ENCODE measurements at regions not wholly inside any gene's neighbourhood (a gene's known extent, or its start where the extent isn't known, plus 50 kb on each side); places are given as distances from the start of the nearest gene placed in this dataset.

DNA sequence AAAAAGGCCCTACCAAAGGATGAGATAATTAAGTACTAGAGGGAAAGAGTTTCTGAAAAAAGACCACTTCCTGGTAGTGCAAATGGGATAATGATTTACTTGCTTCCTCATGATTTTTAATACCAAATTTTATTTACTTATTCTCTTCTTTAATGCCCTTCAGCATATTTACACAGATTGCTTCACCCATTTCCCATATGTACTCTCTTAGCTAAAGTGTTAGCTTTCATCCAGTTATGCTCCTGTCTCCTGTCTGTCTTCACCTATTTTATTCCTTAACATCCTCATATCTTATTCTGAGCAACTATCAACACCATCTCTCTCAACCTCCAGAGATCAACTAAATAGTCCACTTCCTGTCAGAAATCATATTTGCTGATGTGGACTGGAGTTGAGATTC is 183.2 kb upstream of the HS3ST1 start:
- Mint-ChIP-seq H3K4me3 (no peak overlapping the region), H3K9me3 (no peaks in the 10 kb centered on the region), H3K27ac (no peak overlapping the region), H3K4me1 (peaks cover 1% of the 10 kb centered on the region), H3K27me3 (ENCODE audit: insufficient read depth) (no peaks in the 10 kb centered on the region), H3K36me3 (ENCODE audit: low read depth) (no peaks in the 10 kb centered on the region)
- Histone ChIP-seq H3K4me1 (ENCODE audit: control insufficient read depth, insufficient read depth, low read length) (no peaks in the 10 kb centered on the region), H3K9me3 (ENCODE audit: control insufficient read depth, low read length) (no peaks in the 10 kb centered on the region), H3K27me3 (ENCODE audit: control insufficient read depth, insufficient read depth, low read length, poor library complexity, severe bottlenecking) (no peaks in the 10 kb centered on the region), H3K27ac (ENCODE audit: low read depth, low read length) (no peak overlapping the region), H3K36me3 (ENCODE audit: control insufficient read depth, insufficient read depth, low read length) (no peaks in the 10 kb centered on the region), H3K9ac (ENCODE audit: extremely low read depth, low read length, poor library complexity, severe bottlenecking) (no peak overlapping the region), H3K4me3 (ENCODE audit: low read length) (no peak overlapping the region)
- no peak for DNase-seq
- TF ChIP-seq, protein P1, sequence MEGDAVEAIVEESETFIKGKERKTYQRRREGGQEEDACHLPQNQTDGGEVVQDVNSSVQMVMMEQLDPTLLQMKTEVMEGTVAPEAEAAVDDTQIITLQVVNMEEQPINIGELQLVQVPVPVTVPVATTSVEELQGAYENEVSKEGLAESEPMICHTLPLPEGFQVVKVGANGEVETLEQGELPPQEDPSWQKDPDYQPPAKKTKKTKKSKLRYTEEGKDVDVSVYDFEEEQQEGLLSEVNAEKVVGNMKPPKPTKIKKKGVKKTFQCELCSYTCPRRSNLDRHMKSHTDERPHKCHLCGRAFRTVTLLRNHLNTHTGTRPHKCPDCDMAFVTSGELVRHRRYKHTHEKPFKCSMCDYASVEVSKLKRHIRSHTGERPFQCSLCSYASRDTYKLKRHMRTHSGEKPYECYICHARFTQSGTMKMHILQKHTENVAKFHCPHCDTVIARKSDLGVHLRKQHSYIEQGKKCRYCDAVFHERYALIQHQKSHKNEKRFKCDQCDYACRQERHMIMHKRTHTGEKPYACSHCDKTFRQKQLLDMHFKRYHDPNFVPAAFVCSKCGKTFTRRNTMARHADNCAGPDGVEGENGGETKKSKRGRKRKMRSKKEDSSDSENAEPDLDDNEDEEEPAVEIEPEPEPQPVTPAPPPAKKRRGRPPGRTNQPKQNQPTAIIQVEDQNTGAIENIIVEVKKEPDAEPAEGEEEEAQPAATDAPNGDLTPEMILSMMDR (conservative IDR thresholded peaks at IDR 0.05), result no peak

DNA sequence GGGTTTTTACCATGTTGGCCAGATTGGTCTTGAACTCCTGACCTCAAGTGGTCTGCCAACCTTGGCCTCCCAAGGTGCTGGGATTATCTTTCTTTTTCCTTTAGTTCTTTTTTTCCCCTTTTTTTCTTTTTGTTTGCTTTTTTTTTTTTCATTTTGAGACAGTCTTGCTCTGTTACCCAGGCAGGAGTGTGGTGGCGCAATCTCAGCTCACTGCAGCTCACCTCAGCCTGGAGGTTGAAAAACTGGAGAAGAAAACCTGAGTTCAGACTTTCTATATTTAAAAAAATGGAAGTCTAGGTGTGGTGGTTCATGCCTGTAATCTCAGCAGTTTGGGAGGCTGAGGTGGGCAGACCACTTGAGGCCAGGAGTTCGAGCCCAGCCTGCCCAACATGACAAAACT is 181.1 kb upstream of the HS3ST1 start:
- TF ChIP-seq, protein P1 (conservative IDR thresholded peaks at IDR 0.05), result no peak

DNA sequence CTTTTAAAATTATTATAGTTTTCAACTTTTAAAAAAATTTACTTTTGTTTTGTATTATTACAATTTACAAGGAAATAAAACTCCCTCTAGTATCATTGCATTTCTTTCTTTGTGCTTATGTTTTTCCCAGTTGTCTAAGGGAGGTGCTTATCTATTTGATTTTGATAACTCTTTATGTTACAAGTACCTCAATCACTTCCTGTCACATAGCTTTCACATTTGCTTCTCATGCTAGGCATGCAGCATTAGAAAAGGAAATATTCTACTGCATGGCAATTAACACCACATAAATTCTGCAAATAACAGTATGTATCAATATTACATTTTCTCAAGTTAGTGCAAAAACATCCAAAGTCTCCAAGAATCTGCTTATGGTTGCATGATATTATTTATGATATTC is 180.3 kb upstream of the HS3ST1 start:
- DNase-seq, result no peak
- Mint-ChIP-seq H3K27ac (no peak overlapping the region), H3K36me3 (ENCODE audit: low read depth) (no peaks in the 10 kb centered on the region), H3K4me3 (no peak overlapping the region), H3K4me1 (peaks cover 5% of the 10 kb centered on the region), H3K27me3 (ENCODE audit: insufficient read depth) (no peaks in the 10 kb centered on the region), H3K9me3 (no peaks in the 10 kb centered on the region)
- Histone ChIP-seq H3K27me3 (ENCODE audit: control insufficient read depth, insufficient read depth, low read length, poor library complexity, severe bottlenecking) (no peaks in the 10 kb centered on the region), H3K4me1 (ENCODE audit: control insufficient read depth, insufficient read depth, low read length) (peaks cover under 1% of the 10 kb centered on the region), H3K9me3 (ENCODE audit: control insufficient read depth, low read length) (no peaks in the 10 kb centered on the region), H3K36me3 (ENCODE audit: control insufficient read depth, insufficient read depth, low read length) (no peaks in the 10 kb centered on the region), H3K9ac (ENCODE audit: extremely low read depth, low read length, poor library complexity, severe bottlenecking) (no peak overlapping the region), H3K4me3 (ENCODE audit: low read length) (no peak overlapping the region), H3K27ac (ENCODE audit: low read depth, low read length) (no peak overlapping the region)
- TF ChIP-seq, protein P1 (conservative IDR thresholded peaks at IDR 0.05), result no peak

More for the DNA sequence above, 181.1 kb upstream of the HS3ST1 start:
- Mint-ChIP-seq H3K9me3 (no peaks in the 10 kb centered on the region), H3K4me3 (no peak overlapping the region), H3K4me1 (peaks cover 3% of the 10 kb centered on the region), H3K36me3 (ENCODE audit: low read depth) (no peaks in the 10 kb centered on the region), H3K27ac (no peak overlapping the region), H3K27me3 (ENCODE audit: insufficient read depth) (no peaks in the 10 kb centered on the region)
- H3K9me3 ChIP-seq (ENCODE audit: control insufficient read depth, low read length), result no peaks in the 10 kb centered on the region
- 67 to 92% methylated on average over 1 to 2 of the region's 2 CpGs for WGBS, 2 experiments (ENCODE audit: insufficient coverage in 1 of 2, insufficient read length in 1 of 2)
- H3K27ac ChIP-seq (ENCODE audit: low read depth, low read length), result no peak overlapping the region
- no peak overlapping the region for H3K4me3 ChIP-seq (ENCODE audit: low read length)
- no peak for DNase-seq
- no peaks in the 10 kb centered on the region for H3K4me1 ChIP-seq (ENCODE audit: control insufficient read depth, insufficient read depth, low read length)
- no peaks in the 10 kb centered on the region for H3K36me3 ChIP-seq (ENCODE audit: control insufficient read depth, insufficient read depth, low read length)
- no peak overlapping the region for H3K9ac ChIP-seq (ENCODE audit: extremely low read depth, low read length, poor library complexity, severe bottlenecking)
- H3K27me3 ChIP-seq (ENCODE audit: control insufficient read depth, insufficient read depth, low read length, poor library complexity, severe bottlenecking), result no peaks in the 10 kb centered on the region
